ENCODE measurements at regions not wholly inside any gene's neighbourhood (a gene's known extent, or its start where the extent isn't known, plus 50 kb on each side); places are given as distances from the start of the nearest gene placed in this dataset.
"Not testable (repeated sequence)": the region's sequence is repeated elsewhere in the genome, so short reads cannot be mapped to it uniquely, and the experiment has no call there.

DNA sequence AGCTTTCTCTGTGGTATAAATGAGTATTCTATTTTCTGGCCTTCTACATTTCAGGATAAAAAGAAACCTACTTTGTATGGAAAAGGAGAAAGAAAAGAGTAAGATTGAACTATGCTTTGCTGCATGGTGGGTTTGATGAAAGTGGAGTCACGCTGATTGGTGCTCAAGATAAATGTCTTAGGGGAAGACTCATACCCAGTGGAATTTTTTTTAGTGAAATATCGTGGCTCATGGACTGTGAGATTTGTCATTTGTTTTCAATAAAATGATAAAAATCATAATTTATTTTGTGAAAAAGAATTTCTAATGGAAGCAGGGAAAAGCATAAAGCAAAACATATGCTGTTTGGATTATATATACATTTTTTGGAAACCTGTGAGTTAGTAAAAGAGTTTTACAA is 292.5 kb downstream of the ZPLD1 start:
- Mint-ChIP-seq H3K27me3 (ENCODE audit: low read depth) (peaks cover 1% of the 10 kb centered on the region), H3K9me3 (ENCODE audit: low read depth) (no peaks in the 10 kb centered on the region), H3K36me3 (ENCODE audit: low read depth) (no peaks in the 10 kb centered on the region), H3K4me3 (ENCODE audit: unreplicated experiment) (no peak overlapping the region), H3K4me1 (ENCODE audit: low read depth) (no peaks in the 10 kb centered on the region), H3K27ac (ENCODE audit: unreplicated experiment) (no peak overlapping the region)
- TF ChIP-seq, protein P1, sequence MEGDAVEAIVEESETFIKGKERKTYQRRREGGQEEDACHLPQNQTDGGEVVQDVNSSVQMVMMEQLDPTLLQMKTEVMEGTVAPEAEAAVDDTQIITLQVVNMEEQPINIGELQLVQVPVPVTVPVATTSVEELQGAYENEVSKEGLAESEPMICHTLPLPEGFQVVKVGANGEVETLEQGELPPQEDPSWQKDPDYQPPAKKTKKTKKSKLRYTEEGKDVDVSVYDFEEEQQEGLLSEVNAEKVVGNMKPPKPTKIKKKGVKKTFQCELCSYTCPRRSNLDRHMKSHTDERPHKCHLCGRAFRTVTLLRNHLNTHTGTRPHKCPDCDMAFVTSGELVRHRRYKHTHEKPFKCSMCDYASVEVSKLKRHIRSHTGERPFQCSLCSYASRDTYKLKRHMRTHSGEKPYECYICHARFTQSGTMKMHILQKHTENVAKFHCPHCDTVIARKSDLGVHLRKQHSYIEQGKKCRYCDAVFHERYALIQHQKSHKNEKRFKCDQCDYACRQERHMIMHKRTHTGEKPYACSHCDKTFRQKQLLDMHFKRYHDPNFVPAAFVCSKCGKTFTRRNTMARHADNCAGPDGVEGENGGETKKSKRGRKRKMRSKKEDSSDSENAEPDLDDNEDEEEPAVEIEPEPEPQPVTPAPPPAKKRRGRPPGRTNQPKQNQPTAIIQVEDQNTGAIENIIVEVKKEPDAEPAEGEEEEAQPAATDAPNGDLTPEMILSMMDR (IDR thresholded peaks at IDR 0.05) = no peak
- no peak for DNase-seq (ENCODE audit: low spot score)

DNA sequence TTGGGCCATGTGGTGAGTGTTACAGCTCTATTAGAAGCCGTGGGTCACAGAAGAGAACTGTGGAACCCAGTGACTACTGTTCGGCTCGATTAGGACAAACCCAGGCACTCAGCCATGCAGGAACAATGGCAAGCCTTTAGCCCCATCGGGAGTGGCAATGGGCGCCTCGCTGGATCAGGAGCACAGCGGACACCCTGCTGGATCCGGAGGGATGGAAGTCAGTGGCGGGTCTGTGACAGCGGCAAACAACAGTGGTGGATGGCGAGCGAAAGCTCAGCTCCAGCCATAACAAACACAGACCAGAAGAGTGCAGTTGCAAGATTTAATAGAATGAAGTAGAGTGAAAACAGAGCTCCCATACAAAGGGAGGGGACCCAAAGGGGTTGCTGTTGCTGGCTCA is 297.8 kb downstream of the ZPLD1 start:
- not testable (repeated sequence) for H3K4me3 Mint-ChIP-seq (ENCODE audit: unreplicated experiment); H3K9me3 Mint-ChIP-seq (ENCODE audit: low read depth); DNase-seq (ENCODE audit: low spot score); H3K27me3 Mint-ChIP-seq (ENCODE audit: low read depth); H3K36me3 Mint-ChIP-seq (ENCODE audit: low read depth); H3K4me1 Mint-ChIP-seq (ENCODE audit: low read depth); H3K27ac Mint-ChIP-seq (ENCODE audit: unreplicated experiment)

DNA sequence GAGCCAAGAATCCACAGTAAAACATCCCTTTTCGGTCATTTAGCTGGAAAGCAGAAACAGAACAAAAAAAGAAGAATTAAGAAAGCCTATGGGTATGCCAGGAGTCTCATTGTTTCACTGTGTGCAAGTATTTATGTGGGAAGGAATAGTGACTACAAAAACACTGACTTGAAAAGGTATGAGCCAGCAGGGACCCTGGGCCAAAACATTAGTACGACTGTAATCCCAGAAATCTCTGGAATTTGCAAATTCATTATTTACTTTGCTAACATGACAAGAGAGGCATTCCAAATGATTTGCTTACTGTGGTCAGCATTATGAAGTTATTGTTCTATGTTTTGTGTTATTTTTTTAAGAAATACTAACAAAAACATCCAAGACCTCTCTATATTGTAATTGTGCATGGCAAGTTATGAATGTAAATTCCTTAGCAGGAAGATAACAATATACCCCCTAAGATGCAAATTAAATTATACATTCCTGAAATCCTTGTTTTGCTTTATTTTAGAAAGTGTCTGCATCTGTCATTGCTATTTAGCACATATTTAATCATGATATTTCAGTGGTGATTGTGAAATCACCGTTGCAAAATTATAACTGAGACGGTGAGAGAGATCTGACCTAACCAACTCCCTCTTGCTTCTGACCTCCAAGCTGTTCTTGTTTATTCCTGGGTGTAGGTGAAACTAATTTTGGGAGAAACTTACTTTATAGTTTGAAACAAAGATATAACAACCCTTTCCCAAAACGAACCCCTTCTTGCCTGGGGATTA is 299.2 kb downstream of the ZPLD1 start:
- H3K27ac Mint-ChIP-seq (ENCODE audit: unreplicated experiment) = no peak overlapping the region
- no peak for DNase-seq (ENCODE audit: low spot score)
- H3K9me3 Mint-ChIP-seq (ENCODE audit: low read depth) = no peaks in the 10 kb centered on the region
- TF ChIP-seq, protein P1 (IDR thresholded peaks at IDR 0.05) = no peak
- H3K36me3 Mint-ChIP-seq (ENCODE audit: low read depth) = no peaks in the 10 kb centered on the region
- H3K4me3 Mint-ChIP-seq (ENCODE audit: unreplicated experiment) = no peak overlapping the region
- no peaks in the 10 kb centered on the region for H3K27me3 Mint-ChIP-seq (ENCODE audit: low read depth)
- H3K4me1 Mint-ChIP-seq (ENCODE audit: low read depth) = peaks cover 9% of the 10 kb centered on the region

DNA sequence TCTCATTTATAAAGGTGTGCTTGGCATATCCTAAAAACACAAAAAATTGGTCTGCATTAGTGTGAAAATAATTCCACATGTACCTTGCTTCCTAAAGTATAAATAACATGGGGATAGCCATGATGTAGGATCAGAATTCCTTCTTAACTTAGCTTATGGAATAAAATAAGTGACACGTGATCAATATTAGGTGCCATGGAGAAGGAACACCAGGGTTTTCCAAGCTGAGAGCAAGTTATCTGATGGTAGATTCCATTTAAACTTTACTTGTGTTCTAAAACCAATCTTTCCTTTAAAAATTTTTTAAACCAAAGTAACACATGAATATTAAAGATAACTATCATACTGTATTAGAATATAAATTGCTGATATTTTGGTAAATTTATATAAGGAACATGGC is 300.5 kb downstream of the ZPLD1 start:
- H3K4me1 Mint-ChIP-seq (ENCODE audit: low read depth) = peaks cover 9% of the 10 kb centered on the region
- H3K9me3 Mint-ChIP-seq (ENCODE audit: low read depth) = no peaks in the 10 kb centered on the region
- H3K4me3 Mint-ChIP-seq (ENCODE audit: unreplicated experiment) = no peak overlapping the region
- TF ChIP-seq, protein P1 (IDR thresholded peaks at IDR 0.05) = no peak
- H3K27ac Mint-ChIP-seq (ENCODE audit: unreplicated experiment) = no peak overlapping the region
- DNase-seq (ENCODE audit: low spot score) = no peak
- no peaks in the 10 kb centered on the region for H3K27me3 Mint-ChIP-seq (ENCODE audit: low read depth)
- H3K36me3 Mint-ChIP-seq (ENCODE audit: low read depth) = no peaks in the 10 kb centered on the region

DNA sequence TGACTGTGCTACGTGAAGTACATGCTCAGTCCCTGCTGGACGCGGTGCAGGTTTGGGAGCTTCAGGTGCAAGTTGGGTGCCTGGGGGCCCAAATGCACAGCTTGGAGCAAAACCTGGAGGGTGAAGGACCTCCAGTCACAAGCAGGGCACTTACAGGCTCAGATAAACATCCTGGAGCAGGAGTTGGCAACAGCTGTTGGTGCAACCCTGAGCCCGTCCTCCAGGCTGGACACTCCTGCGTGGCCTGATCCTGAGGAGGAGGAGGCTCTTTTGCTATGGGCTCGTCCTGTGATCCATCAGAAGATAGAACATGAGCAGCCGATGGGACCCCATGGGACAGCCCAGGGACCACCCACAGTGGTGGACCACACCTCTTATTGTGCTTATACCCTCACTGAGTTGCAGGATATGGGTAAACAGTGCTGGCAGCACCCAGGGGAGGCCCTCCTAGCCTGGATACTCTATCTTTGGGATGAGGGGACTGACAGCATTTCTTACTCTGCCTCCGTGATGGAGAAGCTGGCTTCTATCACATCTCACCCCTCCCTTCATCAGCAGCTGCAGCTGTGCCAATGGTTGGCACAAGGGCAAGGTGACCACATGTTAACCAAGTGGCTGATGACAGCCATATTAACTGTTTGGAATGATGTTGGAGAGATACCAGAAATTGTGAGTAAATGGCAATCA is 301.6 kb downstream of the ZPLD1 start:
- TF ChIP-seq, protein P1 (IDR thresholded peaks at IDR 0.05) = no peak
- H3K4me3 Mint-ChIP-seq (ENCODE audit: unreplicated experiment) = no peak overlapping the region
- H3K27me3 Mint-ChIP-seq (ENCODE audit: low read depth) = no peaks in the 10 kb centered on the region
- H3K4me1 Mint-ChIP-seq (ENCODE audit: low read depth) = peaks cover 9% of the 10 kb centered on the region
- no peak for DNase-seq (ENCODE audit: low spot score)
- H3K36me3 Mint-ChIP-seq (ENCODE audit: low read depth) = no peaks in the 10 kb centered on the region
- no peak overlapping the region for H3K27ac Mint-ChIP-seq (ENCODE audit: unreplicated experiment)
- H3K9me3 Mint-ChIP-seq (ENCODE audit: low read depth) = no peaks in the 10 kb centered on the region

DNA sequence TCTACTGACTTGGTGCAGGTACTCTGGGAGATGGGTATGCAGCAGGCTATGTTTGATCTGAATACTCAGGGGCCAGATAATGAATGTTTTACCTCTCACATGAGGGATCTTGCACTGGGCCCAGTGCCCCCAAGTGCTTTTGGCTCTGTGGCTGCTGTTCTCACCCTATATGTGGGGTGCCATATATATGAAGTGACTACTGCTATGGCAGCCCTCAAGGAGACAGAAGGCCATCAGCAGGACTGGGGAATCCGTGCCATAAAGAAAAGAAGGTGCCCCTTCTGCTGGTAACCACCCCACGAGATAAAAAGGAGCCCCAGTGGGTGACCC is 302.1 kb downstream of the ZPLD1 start:
- H3K36me3 Mint-ChIP-seq (ENCODE audit: low read depth) = no peaks in the 10 kb centered on the region
- no peaks in the 10 kb centered on the region for H3K27me3 Mint-ChIP-seq (ENCODE audit: low read depth)
- peaks cover 9% of the 10 kb centered on the region for H3K4me1 Mint-ChIP-seq (ENCODE audit: low read depth)
- no peak for DNase-seq (ENCODE audit: low spot score)
- H3K27ac Mint-ChIP-seq (ENCODE audit: unreplicated experiment) = no peak overlapping the region
- no peak overlapping the region for H3K4me3 Mint-ChIP-seq (ENCODE audit: unreplicated experiment)
- TF ChIP-seq, protein P1 (IDR thresholded peaks at IDR 0.05) = no peak
- H3K9me3 Mint-ChIP-seq (ENCODE audit: low read depth) = no peaks in the 10 kb centered on the region
